DOHH2 (cell line): ENCODE measurements at regions not wholly inside any gene's neighbourhood (a gene's known extent, or its start where the extent isn't known, plus 50 kb on each side); places are given as distances from the start of the nearest gene placed in this dataset.

ENCODE experiments used
- H3F3A ChIP-seq: fragments of 200-600 bp; sonication (generic), shearing (Covaris generic); 2 replicates; pipeline ENCODE4 v1.6.0; 2016; ENCODE audit warnings: antibody characterized with exemption, mild to moderate bottlenecking; ENCODE audit not compliant: control insufficient read depth, insufficient read depth
- H3K27ac ChIP-seq: fragments of 200-600 bp; sonication (generic); 2 replicates; pipeline ENCODE4 v1.5.1; 2014; ENCODE audit warnings: low read depth, mild to moderate bottlenecking, low read length, moderate library complexity
- H3K27me3 ChIP-seq: fragments of 200-600 bp; sonication (generic); 2 replicates; pipeline ENCODE4 v1.6.1; 2014; ENCODE audit warnings: mild to moderate bottlenecking, low read length, mixed read lengths; ENCODE audit not compliant: control insufficient read depth
- H3K36me3 ChIP-seq: fragments of 200-600 bp; sonication (generic); 2 replicates; pipeline ENCODE4 v1.6.1; 2014; ENCODE audit warnings: mild to moderate bottlenecking, low read length, moderate library complexity, mixed read lengths; ENCODE audit not compliant: control insufficient read depth
- H3K4me1 ChIP-seq: fragments of 200-600 bp; sonication (generic); 2 replicates; pipeline ENCODE4 v1.6.1; 2014; ENCODE audit warnings: mild to moderate bottlenecking, low read length, mixed read lengths; ENCODE audit not compliant: control insufficient read depth
- H3K4me2 ChIP-seq: fragments of 200-600 bp; sonication (generic); 2 replicates; pipeline ENCODE4 v1.6.0; 2014; ENCODE audit warnings: mild to moderate bottlenecking, low read length, moderate library complexity
- H3K4me3 ChIP-seq: fragments of 200-600 bp; sonication (generic); 2 replicates; pipeline ENCODE4 v1.5.1; 2014; ENCODE audit warnings: mild to moderate bottlenecking, low read length, mixed read lengths
- H3K79me2 ChIP-seq: fragments of 200-600 bp; sonication (generic); 2 replicates; pipeline ENCODE4 v1.6.1; 2014; ENCODE audit warnings: mild to moderate bottlenecking, low read length, mixed read lengths; ENCODE audit not compliant: control insufficient read depth
- H3K9me2 ChIP-seq: fragments of 200-600 bp; sonication (generic); replicated peaks from 2 replicates; pipeline ENCODE4 v1.6.1; 2014; ENCODE audit warnings: mild to moderate bottlenecking, low read length, mixed read lengths; ENCODE audit not compliant: control insufficient read depth
- H3K9me3 ChIP-seq: fragments of 200-600 bp; sonication (generic); 2 replicates; pipeline ENCODE4 v1.6.1; 2014; ENCODE audit warnings: antibody characterized with exemption, low read length, mixed read lengths; ENCODE audit not compliant: control insufficient read depth, insufficient read depth
- H4K20me1 ChIP-seq: fragments of 200-600 bp; sonication (generic); 2 replicates; pipeline ENCODE4 v1.6.0; 2014; ENCODE audit warnings: low read depth, mild to moderate bottlenecking, antibody characterized with exemption, low read length, moderate library complexity; ENCODE audit not compliant: control insufficient read depth, insufficient read depth
- CTCF ChIP-seq: fragments of 200-600 bp; sonication (generic); IDR thresholded peaks from one replicate; pipeline ENCODE4 v1.5.1; 2014; ENCODE audit warnings: antibody characterized with exemption, mild to moderate bottlenecking, low read depth, low read length; ENCODE audit not compliant: poor library complexity, severe bottlenecking
- EZH2phosphoT487 ChIP-seq: fragments of 200-600 bp; sonication (generic); IDR thresholded peaks from 2 replicates; pipeline ENCODE4 v1.6.1; 2017; ENCODE audit warnings: borderline replicate concordance, mild to moderate bottlenecking, antibody characterized with exemption, low read length, moderate library complexity, mixed read lengths

DNA sequence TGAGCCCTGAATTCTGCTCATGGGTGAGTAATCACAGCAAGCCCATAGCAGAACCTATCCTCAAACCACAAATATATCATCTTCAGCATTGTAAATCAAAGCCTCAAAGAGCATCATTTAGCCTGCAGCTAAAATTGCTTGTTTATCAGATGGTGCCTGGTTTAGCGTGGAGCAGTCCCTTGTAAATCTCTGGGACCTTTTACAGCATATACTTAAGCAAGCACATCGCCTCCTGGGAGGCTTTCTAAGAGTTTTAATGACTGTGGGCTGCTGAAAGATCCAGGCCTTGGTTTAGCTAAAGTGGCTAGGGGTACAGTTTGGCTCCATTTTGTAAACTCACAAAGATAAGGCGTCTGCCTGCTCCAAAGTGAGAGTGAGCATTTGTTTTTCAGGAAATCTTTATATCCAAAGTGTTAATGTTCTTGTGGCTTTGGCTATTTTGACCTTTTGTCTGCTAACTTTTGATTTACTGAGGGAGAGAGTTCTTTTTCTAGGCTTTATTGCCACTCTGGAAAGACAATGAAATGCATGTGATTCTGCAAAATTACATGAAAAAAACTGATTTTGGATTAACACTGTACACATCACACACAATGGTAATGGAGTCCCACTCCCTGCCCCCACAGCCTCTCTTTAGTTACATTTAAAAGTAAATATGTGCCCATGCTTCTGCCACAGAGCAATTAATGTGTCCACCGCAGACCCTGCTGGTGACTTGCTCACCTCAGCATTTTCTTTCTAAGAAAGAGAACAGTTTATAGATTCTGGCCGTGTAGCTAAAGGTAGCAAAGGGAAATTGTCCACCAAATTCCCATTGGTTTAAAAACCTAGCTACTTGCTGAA, 194.8 kb downstream of the LNPK start:
- no peaks in the 10 kb centered on the region for H4K20me1 ChIP-seq
- H3K4me1 ChIP-seq = no peaks in the 10 kb centered on the region
- H3K27ac ChIP-seq = no peak overlapping the region
- H3F3A ChIP-seq = no peaks in the 10 kb centered on the region
- H3K27me3 ChIP-seq = no peaks in the 10 kb centered on the region
- TF ChIP-seq CTCF (no peak), EZH2phosphoT487 (no peak)
- no peaks in the 10 kb centered on the region for H3K9me2 ChIP-seq
- H3K9me3 ChIP-seq = no peaks in the 10 kb centered on the region
- no peaks in the 10 kb centered on the region for H3K36me3 ChIP-seq
- no peak overlapping the region for H3K4me3 ChIP-seq
- H3K4me2 ChIP-seq = no peak overlapping the region
- H3K79me2 ChIP-seq = no peaks in the 10 kb centered on the region

DNA sequence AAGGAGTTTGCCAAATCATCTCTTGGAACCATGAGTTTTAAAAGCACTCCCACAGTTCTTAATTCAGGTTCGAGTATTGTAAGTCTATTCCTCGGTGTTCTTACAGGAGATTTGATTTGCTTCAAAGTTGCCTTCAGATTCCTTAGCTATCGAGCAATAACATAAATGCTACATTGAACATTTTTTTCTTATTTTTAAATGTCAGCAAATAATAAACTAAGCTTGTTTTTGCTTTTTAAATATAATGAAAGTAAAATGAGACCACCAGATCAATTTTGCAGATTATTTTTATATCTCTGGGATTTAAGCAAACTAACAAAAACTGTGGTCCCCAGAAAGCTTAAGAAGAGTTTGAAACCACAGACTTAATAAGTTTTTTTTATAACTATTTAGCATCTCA, 195.5 kb downstream of the LNPK start:
- H4K20me1 ChIP-seq = no peaks in the 10 kb centered on the region
- H3K27ac ChIP-seq = no peak overlapping the region
- TF ChIP-seq CTCF (no peak), EZH2phosphoT487 (no peak)
- no peaks in the 10 kb centered on the region for H3K27me3 ChIP-seq
- H3K36me3 ChIP-seq = no peaks in the 10 kb centered on the region
- no peak overlapping the region for H3K4me2 ChIP-seq
- no peaks in the 10 kb centered on the region for H3K79me2 ChIP-seq
- H3K4me1 ChIP-seq = no peaks in the 10 kb centered on the region
- H3K4me3 ChIP-seq = no peak overlapping the region
- no peaks in the 10 kb centered on the region for H3K9me2 ChIP-seq
- H3F3A ChIP-seq = no peaks in the 10 kb centered on the region
- H3K9me3 ChIP-seq = no peaks in the 10 kb centered on the region

DNA sequence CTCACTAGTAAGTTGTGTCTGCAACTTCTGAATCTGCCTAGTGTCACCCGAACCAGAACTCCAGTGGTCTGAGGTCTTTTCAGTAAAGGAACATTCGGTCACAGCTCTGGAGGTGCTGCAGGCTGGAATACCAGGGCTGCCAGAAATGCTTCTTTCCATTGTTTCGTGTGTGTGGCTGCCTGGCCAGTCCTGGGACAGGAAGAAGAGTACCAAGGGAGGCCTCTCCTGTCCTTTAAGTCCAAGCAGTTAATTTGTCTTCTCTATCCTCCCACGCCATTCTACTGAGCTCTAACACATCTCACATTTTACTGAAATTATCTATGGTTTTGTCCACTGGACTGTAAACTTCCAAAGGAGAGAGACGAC, 196.0 kb downstream of the LNPK start:
- Histone ChIP-seq H3K79me2 (no peaks in the 10 kb centered on the region), H3K4me3 (no peak overlapping the region), H3K4me1 (no peaks in the 10 kb centered on the region), H3K27me3 (no peaks in the 10 kb centered on the region), H3K27ac (no peak overlapping the region), H3K36me3 (no peaks in the 10 kb centered on the region), H3F3A (no peaks in the 10 kb centered on the region), H3K9me3 (no peaks in the 10 kb centered on the region), H3K9me2 (no peaks in the 10 kb centered on the region), H3K4me2 (no peak overlapping the region), H4K20me1 (no peaks in the 10 kb centered on the region)
- no peak for TF ChIP-seq CTCF
- no peak for TF ChIP-seq EZH2phosphoT487
